HFFc6 (cell line): ENCODE measurements at regions not wholly inside any gene's neighbourhood (a gene's known extent, or its start where the extent isn't known, plus 50 kb on each side); places are given as distances from the start of the nearest gene placed in this dataset.

Source experiments
- DNase-seq: peaks from one replicate; pipeline ENCODE4 v3.0.0-alpha.2; 2018
- H3K27ac Mint-ChIP-seq: 2 replicates; pipeline ENCODE4 v1.8.0; 2020; ENCODE audit warnings: mild to moderate bottlenecking, mixed read lengths
- H3K27me3 Mint-ChIP-seq: 2 replicates; pipeline ENCODE4 v1.8.0; 2021; ENCODE audit warnings: mild to moderate bottlenecking, moderate library complexity, mixed read lengths; ENCODE audit not compliant: insufficient read depth
- H3K36me3 Mint-ChIP-seq: 2 replicates; pipeline ENCODE4 v1.8.0; 2021; ENCODE audit warnings: low read depth, mixed read lengths
- H3K4me1 Mint-ChIP-seq: 2 replicates; pipeline ENCODE4 v1.8.0; 2020; ENCODE audit warnings: low read depth, mixed read lengths
- H3K4me3 Mint-ChIP-seq: 2 replicates; pipeline ENCODE4 v1.8.0; 2020; ENCODE audit warnings: mild to moderate bottlenecking, moderate library complexity, mixed read lengths
- H3K9me3 Mint-ChIP-seq: 2 replicates; pipeline ENCODE4 v1.8.0; 2020; ENCODE audit warnings: mild to moderate bottlenecking, mixed read lengths
- TF ChIP-seq, protein P1 (sequence below): fragments of 200-600 bp; sonication (generic); IDR thresholded peaks from 2 replicates; pipeline ENCODE4 v1.5.0; 2021; ENCODE audit warnings: antibody characterized with exemption, mild to moderate bottlenecking

- H3K27me3 Mint-ChIP-seq: no peaks in the 10 kb centered on the region
- no peak overlapping the region for H3K4me3 Mint-ChIP-seq
- DNase-seq: no peak
- TF ChIP-seq, protein P1, sequence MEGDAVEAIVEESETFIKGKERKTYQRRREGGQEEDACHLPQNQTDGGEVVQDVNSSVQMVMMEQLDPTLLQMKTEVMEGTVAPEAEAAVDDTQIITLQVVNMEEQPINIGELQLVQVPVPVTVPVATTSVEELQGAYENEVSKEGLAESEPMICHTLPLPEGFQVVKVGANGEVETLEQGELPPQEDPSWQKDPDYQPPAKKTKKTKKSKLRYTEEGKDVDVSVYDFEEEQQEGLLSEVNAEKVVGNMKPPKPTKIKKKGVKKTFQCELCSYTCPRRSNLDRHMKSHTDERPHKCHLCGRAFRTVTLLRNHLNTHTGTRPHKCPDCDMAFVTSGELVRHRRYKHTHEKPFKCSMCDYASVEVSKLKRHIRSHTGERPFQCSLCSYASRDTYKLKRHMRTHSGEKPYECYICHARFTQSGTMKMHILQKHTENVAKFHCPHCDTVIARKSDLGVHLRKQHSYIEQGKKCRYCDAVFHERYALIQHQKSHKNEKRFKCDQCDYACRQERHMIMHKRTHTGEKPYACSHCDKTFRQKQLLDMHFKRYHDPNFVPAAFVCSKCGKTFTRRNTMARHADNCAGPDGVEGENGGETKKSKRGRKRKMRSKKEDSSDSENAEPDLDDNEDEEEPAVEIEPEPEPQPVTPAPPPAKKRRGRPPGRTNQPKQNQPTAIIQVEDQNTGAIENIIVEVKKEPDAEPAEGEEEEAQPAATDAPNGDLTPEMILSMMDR: no peak
- H3K36me3 Mint-ChIP-seq: peaks cover 5% of the 10 kb centered on the region; the same call in 1 of the 2 replicates
- H3K9me3 Mint-ChIP-seq: peaks cover 7% of the 10 kb centered on the region
- H3K4me1 Mint-ChIP-seq: no peaks in the 10 kb centered on the region; the same call in 1 of the 2 replicates
- no peak overlapping the region for H3K27ac Mint-ChIP-seq
Measured at GRCh38 chr3:180092889-180093288, 56.2 kb upstream of the PEX5L start.

- peaks cover 5% of the 10 kb centered on the region; the same call in 1 of the 2 replicates for H3K36me3 Mint-ChIP-seq
Measured at GRCh38 chr3:180093535-180093934, 56.8 kb upstream of the PEX5L start.

DNA sequence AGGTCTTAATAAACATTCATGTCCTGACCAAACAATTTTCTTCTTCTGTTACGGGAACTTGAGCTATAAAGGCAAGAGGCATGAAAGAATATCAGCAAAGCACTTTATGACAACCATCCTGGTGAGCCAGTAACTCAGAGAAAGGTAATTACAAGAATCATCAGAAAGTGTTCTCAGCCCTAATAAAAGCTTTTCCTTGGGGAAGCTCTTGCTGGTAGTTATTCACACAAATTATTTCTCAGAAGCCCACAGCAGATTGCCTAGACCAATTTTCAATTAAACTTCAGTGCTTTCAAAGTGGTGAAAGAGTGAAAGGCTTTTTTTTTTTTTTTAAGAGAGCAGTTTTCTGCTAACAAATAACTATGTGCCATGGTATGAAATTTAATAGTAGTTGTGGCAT lies 60.9 kb upstream of the PEX5L start:
- H3K27ac Mint-ChIP-seq: no peak overlapping the region
- peaks cover 2% of the 10 kb centered on the region; the same call in 1 of the 2 replicates for H3K36me3 Mint-ChIP-seq
- H3K27me3 Mint-ChIP-seq: peaks cover 2% of the 10 kb centered on the region; the same call in 1 of the 2 replicates
- H3K9me3 Mint-ChIP-seq: peaks cover 2% of the 10 kb centered on the region
- TF ChIP-seq, protein P1: no peak
- no peak for DNase-seq
- peaks cover 8% of the 10 kb centered on the region; the same call in 1 of the 2 replicates for H3K4me1 Mint-ChIP-seq
- H3K4me3 Mint-ChIP-seq: no peak overlapping the region

More at GRCh38 chr3:180093535-180093934, 56.8 kb upstream of the PEX5L start:
- Mint-ChIP-seq H3K9me3 (peaks cover 7% of the 10 kb centered on the region), H3K27ac (no peak overlapping the region), H3K4me1 (no peaks in the 10 kb centered on the region; the same call in 1 of the 2 replicates), H3K27me3 (no peaks in the 10 kb centered on the region), H3K4me3 (no peak overlapping the region)
- no peak for DNase-seq
- TF ChIP-seq, protein P1: no peak

GRCh38 chr3:180102134-180102533 lies 65.4 kb upstream of the PEX5L start:
- Mint-ChIP-seq H3K27me3 (peaks cover 2% of the 10 kb centered on the region; the same call in 1 of the 2 replicates), H3K4me3 (no peak overlapping the region), H3K27ac (no peak overlapping the region), H3K9me3 (no peaks in the 10 kb centered on the region), H3K4me1 (peaks cover 8% of the 10 kb centered on the region; the same call in 1 of the 2 replicates), H3K36me3 (no peaks in the 10 kb centered on the region)
- TF ChIP-seq, protein P1: no peak
- no peak for DNase-seq

GRCh38 chr3:180102604-180103003 lies 65.9 kb upstream of the PEX5L start:
- TF ChIP-seq, protein P1: no peak
- no peak for DNase-seq
- Mint-ChIP-seq H3K27me3 (peaks cover 2% of the 10 kb centered on the region; the same call in 1 of the 2 replicates), H3K27ac (no peak overlapping the region), H3K4me1 (peaks cover 8% of the 10 kb centered on the region; the same call in 1 of the 2 replicates), H3K36me3 (no peaks in the 10 kb centered on the region), H3K4me3 (no peak overlapping the region), H3K9me3 (no peaks in the 10 kb centered on the region)
